Putamen (tissue), 1 donor: ENCODE measurements at regions not wholly inside any gene's neighbourhood (a gene's known extent, or its start where the extent isn't known, plus 50 kb on each side); places are given as distances from the start of the nearest gene placed in this dataset.
A peak's percentile ranks its signal among the peaks of the same experiment; 100 is the strongest.
"Not testable (repeated sequence)": the region's sequence is repeated elsewhere in the genome, so short reads cannot be mapped to it uniquely, and the experiment has no call there.

Experiments
- DNase-seq: peaks from one replicate; pipeline ENCODE4 v3.0.0-alpha.2; 2016; ENCODE audit warnings: low spot score

- no peak for DNase-seq
Observed at GRCh38 chr6:166877906-166878305, 78.4 kb downstream of the RNASET2 start.

- DNase-seq: no peak
Observed at GRCh38 chr6:166877349-166877748, 79.0 kb downstream of the RNASET2 start.

GRCh38 chr6:166872531-166873009 is 83.8 kb downstream of the RNASET2 start:
- no peak for DNase-seq

GRCh38 chr6:166870602-166871208 is 85.6 kb downstream of the RNASET2 start:
- no peak for DNase-seq

- peak; percentile 32 for DNase-seq
Observed at GRCh38 chr6:166866839-166867637, 89.3 kb downstream of the RNASET2 start.

- peak; percentile 47 for DNase-seq
Observed at GRCh38 chr6:166864333-166864732, 92.0 kb downstream of the RNASET2 start.

- DNase-seq: no peak
Observed at GRCh38 chr6:166862978-166863530, 93.3 kb downstream of the RNASET2 start.

- DNase-seq: peak; percentile 73
Observed at GRCh38 chr6:166862287-166862977, 93.9 kb downstream of the RNASET2 start.

- no peak for DNase-seq
Observed at GRCh38 chr6:166861961-166862286, 94.4 kb downstream of the RNASET2 start.

GRCh38 chr6:166861304-166861703 is 95.0 kb downstream of the RNASET2 start:
- DNase-seq: no peak

- no peak for DNase-seq
Observed at GRCh38 chr6:166860392-166860791, 96.0 kb downstream of the RNASET2 start.

GRCh38 chr6:166855416-166855815 is 100.9 kb downstream of the RNASET2 start:
- DNase-seq: no peak

GRCh38 chr6:166853371-166854325 is 102.7 kb downstream of the RNASET2 start:
- no peak for DNase-seq

- no peak for DNase-seq
Observed at GRCh38 chr6:166852451-166852975, 103.8 kb downstream of the RNASET2 start.

- DNase-seq: no peak
Observed at GRCh38 chr6:166851911-166852310, 104.4 kb downstream of the RNASET2 start.

- DNase-seq: no peak
Observed at GRCh38 chr6:166851426-166851825, 104.9 kb downstream of the RNASET2 start.

GRCh38 chr6:166850677-166851076 is 105.7 kb downstream of the RNASET2 start:
- no peak for DNase-seq

- no peak for DNase-seq
Observed at GRCh38 chr6:166849749-166850183, 106.6 kb downstream of the RNASET2 start.

GRCh38 chr6:166848979-166849748 is 107.2 kb downstream of the RNASET2 start:
- no peak for DNase-seq

- not testable (repeated sequence) for DNase-seq
Observed at GRCh38 chr6:166846446-166847142, 109.8 kb downstream of the RNASET2 start.
